ENCODE measurements at regions not wholly inside any gene's neighbourhood (a gene's known extent, or its start where the extent isn't known, plus 50 kb on each side); places are given as distances from the start of the nearest gene placed in this dataset.

- TF ChIP-seq CTCF (conservative IDR thresholded peaks at IDR 0.05; ENCODE audit: low read depth, low read length) (no peak), EZH2phosphoT487 (IDR thresholded peaks at IDR 0.05; ENCODE audit: borderline replicate concordance, low read length) (no peak), EZH2 (IDR thresholded peaks at IDR 0.05; ENCODE audit: low read length, unreplicated experiment) (no peak)
Measured at GRCh38 chr12:127178052-127178451, 1088.9 kb upstream of the TMEM132C start.

All from PC-3 (cell line).